ENCODE measurements at regions not wholly inside any gene's neighbourhood (a gene's known extent, or its start where the extent isn't known, plus 50 kb on each side); places are given as distances from the start of the nearest gene placed in this dataset.
"Not testable (repeated sequence)": the region's sequence is repeated elsewhere in the genome, so short reads cannot be mapped to it uniquely, and the experiment has no call there.

- H3K4me1 ChIP-seq (ENCODE audit: control extremely low read depth in 1 of 4, control insufficient read depth in 4 of 4, insufficient read depth in 4 of 4, low read length in 3 of 4); POLR2A ChIA-PET; H3K27ac ChIP-seq (ENCODE audit: insufficient read depth in 1 of 2, low read depth in 1 of 2, low read length in 2 of 2, poor library complexity in 1 of 2, severe bottlenecking in 2 of 2); H3K27me3 ChIP-seq (replicated peaks in 2 of 5; ENCODE audit: control insufficient read depth in 4 of 5, insufficient read depth in 5 of 5, low read length in 4 of 5); CTCF ChIA-PET; H3K36me3 ChIP-seq (ENCODE audit: control insufficient read depth in 4 of 4, insufficient read depth in 4 of 4, low read length in 3 of 4); DNase-seq; H3K4me3 ChIP-seq (ENCODE audit: control insufficient read depth in 1 of 7, extremely low read depth in 1 of 7, insufficient read depth in 4 of 7, low read depth in 2 of 7, low read length in 6 of 7); H3K9me3 ChIP-seq (ENCODE audit: control extremely low read depth in 1 of 5, control insufficient read depth in 4 of 5, insufficient read depth in 2 of 5, low read depth in 1 of 5, low read length in 4 of 5): not testable (repeated sequence)
- 96% methylated on average over 9 of the region's 9 CpGs for WGBS (ENCODE audit: insufficient coverage)
Measured at GRCh38 chr3:95860628-95861027, 953.8 kb upstream of the EPHA6 start.

- H3K27me3 ChIP-seq (replicated peaks in 2 of 5; ENCODE audit: control insufficient read depth in 4 of 5, insufficient read depth in 5 of 5, low read length in 4 of 5): no peaks in the 10 kb centered on the region
- no peaks in the 10 kb centered on the region for H3K9me3 ChIP-seq (ENCODE audit: control extremely low read depth in 1 of 5, control insufficient read depth in 4 of 5, insufficient read depth in 2 of 5, low read depth in 1 of 5, low read length in 4 of 5)
- no peaks in the 10 kb centered on the region for H3K36me3 ChIP-seq (ENCODE audit: control insufficient read depth in 4 of 4, insufficient read depth in 4 of 4, low read length in 3 of 4)
- H3K4me3 ChIP-seq (ENCODE audit: control insufficient read depth in 1 of 7, extremely low read depth in 1 of 7, insufficient read depth in 4 of 7, low read depth in 2 of 7, low read length in 6 of 7): no peak overlapping the region
- ChIA-PET POLR2A (no interaction called here), CTCF (no interaction called here)
- H3K4me1 ChIP-seq (ENCODE audit: control extremely low read depth in 1 of 4, control insufficient read depth in 4 of 4, insufficient read depth in 4 of 4, low read length in 3 of 4): no peaks in the 10 kb centered on the region
- H3K27ac ChIP-seq (ENCODE audit: insufficient read depth in 1 of 2, low read depth in 1 of 2, low read length in 2 of 2, poor library complexity in 1 of 2, severe bottlenecking in 2 of 2): no peak overlapping the region
- DNase-seq: no peak
- WGBS (ENCODE audit: insufficient coverage): 100% methylated on average over 1 of the region's 1 CpG
Measured at GRCh38 chr3:95883801-95884200, 930.6 kb upstream of the EPHA6 start.

GRCh38 chr3:95886616-95887015, 927.8 kb upstream of the EPHA6 start:
- Histone ChIP-seq H3K4me1 (ENCODE audit: control extremely low read depth in 1 of 4, control insufficient read depth in 4 of 4, insufficient read depth in 4 of 4, low read length in 3 of 4) (no peaks in the 10 kb centered on the region), H3K4me3 (ENCODE audit: control insufficient read depth in 1 of 7, extremely low read depth in 1 of 7, insufficient read depth in 4 of 7, low read depth in 2 of 7, low read length in 6 of 7) (no peak overlapping the region), H3K27ac (ENCODE audit: insufficient read depth in 1 of 2, low read depth in 1 of 2, low read length in 2 of 2, poor library complexity in 1 of 2, severe bottlenecking in 2 of 2) (no peak overlapping the region), H3K27me3 (replicated peaks in 2 of 5; ENCODE audit: control insufficient read depth in 4 of 5, insufficient read depth in 5 of 5, low read length in 4 of 5) (no peaks in the 10 kb centered on the region), H3K36me3 (ENCODE audit: control insufficient read depth in 4 of 4, insufficient read depth in 4 of 4, low read length in 3 of 4) (no peaks in the 10 kb centered on the region), H3K9me3 (ENCODE audit: control extremely low read depth in 1 of 5, control insufficient read depth in 4 of 5, insufficient read depth in 2 of 5, low read depth in 1 of 5, low read length in 4 of 5) (no peaks in the 10 kb centered on the region)
- CTCF ChIA-PET: no interaction called here
- no peak for DNase-seq
- WGBS (ENCODE audit: insufficient coverage): no CpG with 5 or more reads among the region's 1 CpG
- POLR2A ChIA-PET: no interaction called here

- DNase-seq: no peak
- CTCF ChIA-PET: no interaction called here
- H3K27ac ChIP-seq (ENCODE audit: insufficient read depth in 1 of 2, low read depth in 1 of 2, low read length in 2 of 2, poor library complexity in 1 of 2, severe bottlenecking in 2 of 2): no peak overlapping the region
- no peaks in the 10 kb centered on the region for H3K9me3 ChIP-seq (ENCODE audit: control extremely low read depth in 1 of 5, control insufficient read depth in 4 of 5, insufficient read depth in 2 of 5, low read depth in 1 of 5, low read length in 4 of 5)
- H3K4me1 ChIP-seq (ENCODE audit: control extremely low read depth in 1 of 4, control insufficient read depth in 4 of 4, insufficient read depth in 4 of 4, low read length in 3 of 4): no peaks in the 10 kb centered on the region
- 88% methylated on average over 1 of the region's 2 CpGs for WGBS (ENCODE audit: insufficient coverage)
- no peaks in the 10 kb centered on the region for H3K27me3 ChIP-seq (replicated peaks in 2 of 5; ENCODE audit: control insufficient read depth in 4 of 5, insufficient read depth in 5 of 5, low read length in 4 of 5)
- H3K4me3 ChIP-seq (ENCODE audit: control insufficient read depth in 1 of 7, extremely low read depth in 1 of 7, insufficient read depth in 4 of 7, low read depth in 2 of 7, low read length in 6 of 7): no peak overlapping the region
- POLR2A ChIA-PET: no interaction called here
- no peaks in the 10 kb centered on the region for H3K36me3 ChIP-seq (ENCODE audit: control insufficient read depth in 4 of 4, insufficient read depth in 4 of 4, low read length in 3 of 4)
Measured at GRCh38 chr3:95887114-95887513, 927.3 kb upstream of the EPHA6 start.

DNA sequence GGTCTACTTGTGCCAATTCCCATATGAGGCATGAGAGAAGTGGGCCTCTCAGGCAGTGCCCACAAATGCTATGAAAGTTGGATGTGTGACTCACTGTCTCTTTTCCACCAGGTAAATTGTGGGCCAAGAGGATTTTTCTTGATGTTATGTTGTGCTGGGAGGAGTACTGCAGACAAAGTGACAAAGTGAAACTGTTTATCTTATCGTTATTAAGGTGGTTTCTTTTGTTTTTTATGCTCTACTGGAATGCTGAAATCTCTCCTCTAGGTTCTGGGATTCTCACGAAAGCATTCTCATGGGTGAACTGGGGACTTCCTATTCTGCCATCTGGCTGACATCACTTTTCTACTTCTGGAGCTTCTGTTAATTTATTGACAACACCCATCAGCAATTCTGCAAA, 919.6 kb upstream of the EPHA6 start:
- WGBS (ENCODE audit: insufficient coverage): 95% methylated on average over 2 of the region's 2 CpGs
- DNase-seq: no peak
- Histone ChIP-seq H3K4me3 (ENCODE audit: control insufficient read depth in 1 of 7, extremely low read depth in 1 of 7, insufficient read depth in 4 of 7, low read depth in 2 of 7, low read length in 6 of 7) (no peak overlapping the region), H3K9me3 (ENCODE audit: control extremely low read depth in 1 of 5, control insufficient read depth in 4 of 5, insufficient read depth in 2 of 5, low read depth in 1 of 5, low read length in 4 of 5) (peaks cover 0 to 4% (median 0%) of the 10 kb centered on the region in 5 experiments), H3K36me3 (ENCODE audit: control insufficient read depth in 4 of 4, insufficient read depth in 4 of 4, low read length in 3 of 4) (no peaks in the 10 kb centered on the region), H3K27ac (ENCODE audit: insufficient read depth in 1 of 2, low read depth in 1 of 2, low read length in 2 of 2, poor library complexity in 1 of 2, severe bottlenecking in 2 of 2) (no peak overlapping the region), H3K4me1 (ENCODE audit: control extremely low read depth in 1 of 4, control insufficient read depth in 4 of 4, insufficient read depth in 4 of 4, low read length in 3 of 4) (no peaks in the 10 kb centered on the region), H3K27me3 (replicated peaks in 2 of 5; ENCODE audit: control insufficient read depth in 4 of 5, insufficient read depth in 5 of 5, low read length in 4 of 5) (no peaks in the 10 kb centered on the region)
- CTCF ChIA-PET: no interaction called here
- POLR2A ChIA-PET: no interaction called here

DNA sequence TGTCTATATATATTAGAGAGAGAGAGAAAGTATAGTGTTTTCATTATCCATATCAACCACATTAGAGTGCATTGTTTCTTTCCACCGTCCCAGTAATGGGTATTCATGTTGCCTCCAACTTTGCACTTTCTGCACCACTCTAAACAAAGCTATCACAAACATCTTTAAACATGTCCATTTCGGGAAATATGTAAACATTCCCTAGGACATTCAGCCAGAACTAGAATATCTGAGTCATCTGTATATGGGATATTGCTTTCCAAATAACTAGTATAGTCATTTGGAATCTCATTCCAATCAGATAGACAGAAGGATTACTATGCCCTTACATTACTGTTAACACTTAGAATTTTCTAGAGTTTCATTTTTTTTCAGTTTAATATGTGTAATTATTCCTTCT, 914.9 kb upstream of the EPHA6 start:
- DNase-seq: no peak
- Histone ChIP-seq H3K9me3 (ENCODE audit: control extremely low read depth in 1 of 5, control insufficient read depth in 4 of 5, insufficient read depth in 2 of 5, low read depth in 1 of 5, low read length in 4 of 5) (no peaks in the 10 kb centered on the region), H3K27me3 (replicated peaks in 2 of 5; ENCODE audit: control insufficient read depth in 4 of 5, insufficient read depth in 5 of 5, low read length in 4 of 5) (no peaks in the 10 kb centered on the region), H3K36me3 (ENCODE audit: control insufficient read depth in 4 of 4, insufficient read depth in 4 of 4, low read length in 3 of 4) (no peaks in the 10 kb centered on the region), H3K4me1 (ENCODE audit: control extremely low read depth in 1 of 4, control insufficient read depth in 4 of 4, insufficient read depth in 4 of 4, low read length in 3 of 4) (no peaks in the 10 kb centered on the region), H3K4me3 (ENCODE audit: control insufficient read depth in 1 of 7, extremely low read depth in 1 of 7, insufficient read depth in 4 of 7, low read depth in 2 of 7, low read length in 6 of 7) (no peak overlapping the region), H3K27ac (ENCODE audit: insufficient read depth in 1 of 2, low read depth in 1 of 2, low read length in 2 of 2, poor library complexity in 1 of 2, severe bottlenecking in 2 of 2) (no peak overlapping the region)
- 100% methylated on average over 1 of the region's 2 CpGs for WGBS (ENCODE audit: insufficient coverage)
- ChIA-PET CTCF (interaction anchor here (0.6 kb wide), 1 partner anchor 22 kb away, joined by 3 read pairs; no protein-coding TSS in a partner anchor), POLR2A (no interaction called here)

- no peaks in the 10 kb centered on the region for H3K27me3 ChIP-seq (replicated peaks in 2 of 5; ENCODE audit: control insufficient read depth in 4 of 5, insufficient read depth in 5 of 5, low read length in 4 of 5)
- ChIA-PET CTCF (interaction anchor here (0.6 kb wide), 1 partner anchor 23 kb away, joined by 3 read pairs; no protein-coding TSS in a partner anchor), POLR2A (no interaction called here)
- DNase-seq: no peak
- H3K9me3 ChIP-seq (ENCODE audit: control extremely low read depth in 1 of 5, control insufficient read depth in 4 of 5, insufficient read depth in 2 of 5, low read depth in 1 of 5, low read length in 4 of 5): no peaks in the 10 kb centered on the region
- no peaks in the 10 kb centered on the region for H3K36me3 ChIP-seq (ENCODE audit: control insufficient read depth in 4 of 4, insufficient read depth in 4 of 4, low read length in 3 of 4)
- no peaks in the 10 kb centered on the region for H3K4me1 ChIP-seq (ENCODE audit: control extremely low read depth in 1 of 4, control insufficient read depth in 4 of 4, insufficient read depth in 4 of 4, low read length in 3 of 4)
- H3K27ac ChIP-seq (ENCODE audit: insufficient read depth in 1 of 2, low read depth in 1 of 2, low read length in 2 of 2, poor library complexity in 1 of 2, severe bottlenecking in 2 of 2): no peak overlapping the region
- no peak overlapping the region for H3K4me3 ChIP-seq (ENCODE audit: control insufficient read depth in 1 of 7, extremely low read depth in 1 of 7, insufficient read depth in 4 of 7, low read depth in 2 of 7, low read length in 6 of 7)
- no CpG with 5 or more reads among the region's 2 CpGs for WGBS (ENCODE audit: insufficient coverage)
Measured at GRCh38 chr3:95899911-95900310, 914.5 kb upstream of the EPHA6 start.

DNA sequence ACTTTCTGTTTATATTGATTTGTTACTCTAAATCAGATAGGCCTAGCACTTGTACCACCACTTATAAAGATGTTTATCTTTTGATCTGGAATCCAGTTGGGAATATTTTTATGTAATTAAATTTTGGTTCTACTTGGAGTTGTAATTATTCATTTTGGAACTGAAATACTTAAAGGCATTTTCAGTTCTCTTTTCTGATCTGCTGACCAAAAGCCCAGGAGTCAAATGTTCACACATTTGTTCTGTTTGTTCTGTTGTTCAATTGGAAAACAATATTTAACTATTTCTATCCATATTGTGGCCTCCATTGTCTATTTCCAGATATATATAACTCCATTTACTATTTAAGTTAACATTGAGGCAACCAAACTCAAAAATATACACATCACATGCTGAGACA, 912.4 kb upstream of the EPHA6 start:
- no peaks in the 10 kb centered on the region for H3K9me3 ChIP-seq (ENCODE audit: control extremely low read depth in 1 of 5, control insufficient read depth in 4 of 5, insufficient read depth in 2 of 5, low read depth in 1 of 5, low read length in 4 of 5)
- no peaks in the 10 kb centered on the region for H3K27me3 ChIP-seq (replicated peaks in 2 of 5; ENCODE audit: control insufficient read depth in 4 of 5, insufficient read depth in 5 of 5, low read length in 4 of 5)
- H3K4me1 ChIP-seq (ENCODE audit: control extremely low read depth in 1 of 4, control insufficient read depth in 4 of 4, insufficient read depth in 4 of 4, low read length in 3 of 4): no peaks in the 10 kb centered on the region
- H3K36me3 ChIP-seq (ENCODE audit: control insufficient read depth in 4 of 4, insufficient read depth in 4 of 4, low read length in 3 of 4): no peaks in the 10 kb centered on the region
- H3K4me3 ChIP-seq (ENCODE audit: control insufficient read depth in 1 of 7, extremely low read depth in 1 of 7, insufficient read depth in 4 of 7, low read depth in 2 of 7, low read length in 6 of 7): no peak overlapping the region
- no peak overlapping the region for H3K27ac ChIP-seq (ENCODE audit: insufficient read depth in 1 of 2, low read depth in 1 of 2, low read length in 2 of 2, poor library complexity in 1 of 2, severe bottlenecking in 2 of 2)
- ChIA-PET POLR2A (no interaction called here), CTCF (no interaction called here)
- no peak for DNase-seq
